ENCODE measurements at regions not wholly inside any gene's neighbourhood (a gene's known extent, or its start where the extent isn't known, plus 50 kb on each side); places are given as distances from the start of the nearest gene placed in this dataset.

DNA sequence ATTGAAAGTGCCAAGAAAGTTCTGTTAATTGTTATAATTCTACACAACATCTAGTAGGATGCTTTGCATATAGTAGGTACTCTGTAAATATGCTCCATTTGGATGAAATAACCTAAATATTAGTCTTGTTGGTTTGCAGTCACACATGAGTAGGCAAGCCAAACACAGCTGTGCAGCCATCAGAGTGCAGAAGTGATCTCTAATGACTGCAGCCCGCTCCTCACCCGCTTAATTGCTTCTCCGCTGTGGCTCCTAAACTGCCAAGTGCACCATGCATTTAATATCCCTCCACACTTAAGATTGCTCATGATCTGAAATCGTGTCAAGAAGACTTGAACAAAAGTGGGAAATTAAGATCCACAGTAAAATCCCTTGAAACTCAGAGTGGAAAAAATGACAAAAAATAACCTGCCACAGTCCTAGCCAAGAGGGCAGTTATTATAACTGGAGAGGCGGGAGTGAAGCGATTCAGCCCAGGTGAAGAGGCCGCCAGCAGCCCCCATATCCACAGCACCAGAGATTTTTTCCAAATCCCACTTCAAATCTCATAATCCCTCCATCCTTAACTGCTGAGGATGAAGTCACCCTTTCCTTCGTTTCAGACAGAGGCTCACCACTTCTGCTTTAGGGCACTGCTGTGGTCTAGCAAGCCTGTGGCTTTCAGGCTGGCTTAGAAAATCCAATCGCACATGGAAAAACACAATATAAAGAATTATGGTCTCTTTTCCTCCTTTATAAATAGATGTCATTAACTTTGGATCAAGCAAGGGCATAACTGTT is 69.5 kb downstream of the TMEM30B start:
- TF ChIP-seq POLR2A (IDR thresholded peaks at IDR 0.05) (no peak), CTCF (IDR thresholded peaks at IDR 0.05) (no peak)
